HCT116 (cell line): ENCODE measurements at regions not wholly inside any gene's neighbourhood (a gene's known extent, or its start where the extent isn't known, plus 50 kb on each side); places are given as distances from the start of the nearest gene placed in this dataset.

ENCODE experiments used
- ATAC-seq: fragments of 200-7000 bp; cut with Tn5 transposase; 2 replicates; pipeline ENCODE4 v1.9.1; 2020; ENCODE audit warnings: mild to moderate bottlenecking, moderate library complexity
- BruUV-seq: library from RNA; stranded (reverse); fragments of 400-500 nt; replicated peaks from 2 replicates; lab custom pipeline; 2021; lab: Mats Ljungman, UMichigan
- CTCF ChIA-PET: fragments of 300-600 bp; sonication (Branson Sonifier 250); formaldehyde crosslinking; loops from one replicate; lab custom pipeline; 2021; ENCODE audit warnings: antibody characterized with exemption; lab: Charles Lee
- POLR2A ChIA-PET: fragments of 300-600, 350-600 bp; sonication (Branson Sonifier 250); formaldehyde crosslinking; loops from one replicate; lab custom pipeline; 2021; ENCODE audit warnings: antibody characterized with exemption; lab: Charles Lee
- RAD21 ChIA-PET, 2 experiments: fragments of 300-600 bp; sonication (Branson Sonifier 250); formaldehyde crosslinking; loops; one replicate each; lab custom pipeline; 2023; ENCODE audit warnings: low total read pairs in 2 of 2; ENCODE audit not compliant: uncharacterized antibody in 2 of 2, unreplicated experiment in 2 of 2, low non-redundant PET in 1 of 2; lab: Charles Lee
- DNase-seq: peaks from one replicate; pipeline ENCODE4 v3.0.0-alpha.2; 2010; ENCODE audit warnings: low read depth, low spot score
- H2AFZ ChIP-seq: fragments of 200-600 bp; shearing (Covaris generic), sonication (generic); 2 replicates; pipeline ENCODE4 v1.6.1; 2017; ENCODE audit warnings: low read depth, mixed run types, mixed read lengths, antibody characterized with exemption, low read length; ENCODE audit not compliant: poor library complexity, severe bottlenecking
- H3K27ac ChIP-seq: 2 replicates; pipeline ENCODE4 v1.5.1; 2012; ENCODE audit warnings: low read depth, low read length
- H3K27me3 ChIP-seq: fragments of 200-600 bp; sonication (generic); 2 replicates; pipeline ENCODE4 v1.6.1; 2016; ENCODE audit warnings: mixed run types, low read length, mixed read lengths; ENCODE audit not compliant: insufficient read depth
- H3K36me3 ChIP-seq, 2 experiments: fragments of 200-500 bp in 1 of 2; fragments of 200-600 bp in 1 of 2; sonication (Bioruptor generic) in 1 of 2; sonication (generic) in 1 of 2; 2 replicates each; pipeline versions ENCODE4 v1.5.1 to v1.6.1; 2014 to 2016; ENCODE audit warnings: low read length in 2 of 2, inconsistent platforms in 1 of 2, mixed read lengths in 1 of 2, mixed run types in 1 of 2; ENCODE audit not compliant: insufficient read depth in 2 of 2, control insufficient read depth in 1 of 2
- H3K4me1 ChIP-seq, 2 experiments: fragments of 200-600 bp in 1 of 2; sonication (generic) in 1 of 2; 2 replicates each; pipeline versions ENCODE4 v1.5.1 to v1.6.1; 2012 to 2017; ENCODE audit warnings: low read length in 2 of 2, inconsistent platforms in 1 of 2, mild to moderate bottlenecking in 1 of 2, mixed read lengths in 1 of 2, mixed run types in 1 of 2, moderate library complexity in 1 of 2; ENCODE audit not compliant: insufficient read depth in 2 of 2, control insufficient read depth in 1 of 2
- H3K4me2 ChIP-seq: fragments of 200-600 bp; sonication (generic); 2 replicates; pipeline ENCODE4 v1.6.1; 2017; ENCODE audit warnings: mixed run types, low read length, mixed read lengths
- H3K4me3 ChIP-seq, 2 experiments: fragments of 200-600 bp in 1 of 2; sonication (generic) in 1 of 2; replicated peaks in 1 of 2; 2 replicates each; pipeline ENCODE4 v1.5.1; 2011 to 2016; ENCODE audit warnings: low read length in 2 of 2, control low read depth in 1 of 2, low read depth in 1 of 2, mild to moderate bottlenecking in 1 of 2, mixed read lengths in 1 of 2, mixed run types in 1 of 2
- H3K79me2 ChIP-seq: fragments of 200-600 bp; sonication (generic); 2 replicates; pipeline ENCODE4 v1.6.1; 2017; ENCODE audit warnings: mild to moderate bottlenecking, mixed run types, low read length, moderate library complexity, mixed read lengths; ENCODE audit not compliant: insufficient read depth
- H3K9ac ChIP-seq: fragments of 200-600 bp; sonication (generic); 2 replicates; pipeline ENCODE4 v1.6.1; 2016; ENCODE audit warnings: low read length, mixed read lengths
- H3K9me2 ChIP-seq: fragments of 200-600 bp; sonication (generic), shearing (Covaris generic); 2 replicates; pipeline ENCODE4 v1.6.1; 2017; ENCODE audit warnings: mixed run types, mild to moderate bottlenecking, moderate library complexity; ENCODE audit not compliant: insufficient read depth
- H3K9me3 ChIP-seq, 2 experiments: fragments of 200-500 bp in 1 of 2; fragments of 200-600 bp in 1 of 2; sonication (Bioruptor generic) in 1 of 2; sonication (generic) in 1 of 2; 2 replicates each; pipeline ENCODE4 v1.6.1; 2014 to 2017; ENCODE audit warnings: low read length in 2 of 2, mixed read lengths in 2 of 2, inconsistent platforms in 1 of 2, low read depth in 1 of 2, mild to moderate bottlenecking in 1 of 2, mixed run types in 1 of 2, moderate library complexity in 1 of 2; ENCODE audit not compliant: control insufficient read depth in 1 of 2, insufficient read depth in 1 of 2
- H4K20me1 ChIP-seq: fragments of 200-600 bp; sonication (generic), shearing (Covaris generic); 2 replicates; pipeline ENCODE4 v1.6.1; 2017; ENCODE audit warnings: mixed run types, mild to moderate bottlenecking, moderate library complexity; ENCODE audit not compliant: insufficient read depth
- CEBPB ChIP-seq: IDR thresholded peaks from 2 replicates; pipeline ENCODE4 v1.6.1; 2012; ENCODE audit warnings: low read depth
- CTCF ChIP-seq, 3 experiments: fragments of 200-600 bp in 1 of 3; sonication (generic) in 1 of 3; IDR thresholded peaks in 2 of 3; conservative IDR thresholded peaks in 1 of 3; 2 replicates each; pipeline ENCODE4 v1.5.1; 2012 to 2017; ENCODE audit warnings: low read depth in 2 of 3, low read length in 2 of 3, antibody characterized with exemption in 1 of 3, borderline replicate concordance in 1 of 3, control low read depth in 1 of 3, mild to moderate bottlenecking in 1 of 3, mixed read lengths in 1 of 3, mixed run types in 1 of 3, moderate library complexity in 1 of 3; ENCODE audit not compliant: insufficient read depth in 1 of 3
- ELF1 ChIP-seq: IDR thresholded peaks from 2 replicates; pipeline ENCODE4 v1.6.1; 2012; ENCODE audit warnings: low read depth, borderline replicate concordance
- FOSL1 ChIP-seq: IDR thresholded peaks from 2 replicates; pipeline ENCODE4 v1.6.1; 2012; ENCODE audit warnings: low read depth
- RAD21 ChIP-seq: IDR thresholded peaks from 2 replicates; pipeline ENCODE4 v1.6.1; 2012; ENCODE audit warnings: low read depth, mild to moderate bottlenecking
- SIN3A ChIP-seq: IDR thresholded peaks from 2 replicates; pipeline ENCODE4 v1.6.1; 2012; ENCODE audit warnings: low read depth
- SRF ChIP-seq: IDR thresholded peaks from 2 replicates; pipeline ENCODE4 v1.6.1; 2012; ENCODE audit warnings: low read depth
- ZNF274 ChIP-seq: fragments of 200-500 bp; sonication (Bioruptor generic); IDR thresholded peaks from 2 replicates; pipeline ENCODE4 v1.6.1; 2014; ENCODE audit warnings: mild to moderate bottlenecking, low read depth, low read length, inconsistent platforms
- intact Hi-C: fragments of 100-400 bp; cut with micrococcal nuclease; formaldehyde crosslinking; loops from 2 replicates; pipeline ENCODE4 v1.10.0; 2022
- TF ChIP-seq, protein P1 (sequence below): IDR thresholded peaks from 2 replicates; pipeline ENCODE4 v1.6.1; 2012
- TF ChIP-seq, protein P2 (sequence below): IDR thresholded peaks from 2 replicates; pipeline ENCODE4 v1.6.1; 2012; ENCODE audit warnings: low read depth
- TF ChIP-seq, protein P3 (sequence below): IDR thresholded peaks from 2 replicates; pipeline ENCODE4 v1.6.1; 2012
- TF ChIP-seq, protein P4 (sequence below): IDR thresholded peaks from 2 replicates; pipeline ENCODE4 v1.6.1; 2011; ENCODE audit warnings: mild to moderate bottlenecking, low read length, moderate library complexity; ENCODE audit not compliant: insufficient replicate concordance; ENCODE audit errors: extremely low read depth

- TF ChIP-seq CTCF (IDR thresholded peaks at IDR 0.05 in 2 of 3, conservative IDR thresholded peaks at IDR 0.05 in 1 of 3; ENCODE audit: borderline replicate concordance in 1 of 3, insufficient read depth in 1 of 3, low read depth in 2 of 3, low read length in 2 of 3) (no peak), FOSL1 (no peak), ZNF274 (no peak), SRF (no peak), ELF1 (no peak)
- TF ChIP-seq, protein P1, sequence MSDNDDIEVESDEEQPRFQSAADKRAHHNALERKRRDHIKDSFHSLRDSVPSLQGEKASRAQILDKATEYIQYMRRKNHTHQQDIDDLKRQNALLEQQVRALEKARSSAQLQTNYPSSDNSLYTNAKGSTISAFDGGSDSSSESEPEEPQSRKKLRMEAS: no peak
- TF ChIP-seq, all 23 proteins: peak for 0
Observed at GRCh38 chr17:77476498-77476897, 335.7 kb downstream of the SEC14L1 start (continued).

GRCh38 chr17:77476931-77477805, 336.4 kb downstream of the SEC14L1 start:
- DNase-seq: no peak
- intact Hi-C loops: loop anchor here (5.0 kb wide), 1 partner anchor 390 kb away; no protein-coding TSS in a partner anchor
- no peak for ATAC-seq
- no peak for TF ChIP-seq CEBPB
- TF ChIP-seq, protein P2, sequence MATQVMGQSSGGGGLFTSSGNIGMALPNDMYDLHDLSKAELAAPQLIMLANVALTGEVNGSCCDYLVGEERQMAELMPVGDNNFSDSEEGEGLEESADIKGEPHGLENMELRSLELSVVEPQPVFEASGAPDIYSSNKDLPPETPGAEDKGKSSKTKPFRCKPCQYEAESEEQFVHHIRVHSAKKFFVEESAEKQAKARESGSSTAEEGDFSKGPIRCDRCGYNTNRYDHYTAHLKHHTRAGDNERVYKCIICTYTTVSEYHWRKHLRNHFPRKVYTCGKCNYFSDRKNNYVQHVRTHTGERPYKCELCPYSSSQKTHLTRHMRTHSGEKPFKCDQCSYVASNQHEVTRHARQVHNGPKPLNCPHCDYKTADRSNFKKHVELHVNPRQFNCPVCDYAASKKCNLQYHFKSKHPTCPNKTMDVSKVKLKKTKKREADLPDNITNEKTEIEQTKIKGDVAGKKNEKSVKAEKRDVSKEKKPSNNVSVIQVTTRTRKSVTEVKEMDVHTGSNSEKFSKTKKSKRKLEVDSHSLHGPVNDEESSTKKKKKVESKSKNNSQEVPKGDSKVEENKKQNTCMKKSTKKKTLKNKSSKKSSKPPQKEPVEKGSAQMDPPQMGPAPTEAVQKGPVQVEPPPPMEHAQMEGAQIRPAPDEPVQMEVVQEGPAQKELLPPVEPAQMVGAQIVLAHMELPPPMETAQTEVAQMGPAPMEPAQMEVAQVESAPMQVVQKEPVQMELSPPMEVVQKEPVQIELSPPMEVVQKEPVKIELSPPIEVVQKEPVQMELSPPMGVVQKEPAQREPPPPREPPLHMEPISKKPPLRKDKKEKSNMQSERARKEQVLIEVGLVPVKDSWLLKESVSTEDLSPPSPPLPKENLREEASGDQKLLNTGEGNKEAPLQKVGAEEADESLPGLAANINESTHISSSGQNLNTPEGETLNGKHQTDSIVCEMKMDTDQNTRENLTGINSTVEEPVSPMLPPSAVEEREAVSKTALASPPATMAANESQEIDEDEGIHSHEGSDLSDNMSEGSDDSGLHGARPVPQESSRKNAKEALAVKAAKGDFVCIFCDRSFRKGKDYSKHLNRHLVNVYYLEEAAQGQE: no peak
- TF ChIP-seq, protein P3, sequence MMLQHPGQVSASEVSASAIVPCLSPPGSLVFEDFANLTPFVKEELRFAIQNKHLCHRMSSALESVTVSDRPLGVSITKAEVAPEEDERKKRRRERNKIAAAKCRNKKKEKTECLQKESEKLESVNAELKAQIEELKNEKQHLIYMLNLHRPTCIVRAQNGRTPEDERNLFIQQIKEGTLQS: no peak
- TF ChIP-seq, protein P4, sequence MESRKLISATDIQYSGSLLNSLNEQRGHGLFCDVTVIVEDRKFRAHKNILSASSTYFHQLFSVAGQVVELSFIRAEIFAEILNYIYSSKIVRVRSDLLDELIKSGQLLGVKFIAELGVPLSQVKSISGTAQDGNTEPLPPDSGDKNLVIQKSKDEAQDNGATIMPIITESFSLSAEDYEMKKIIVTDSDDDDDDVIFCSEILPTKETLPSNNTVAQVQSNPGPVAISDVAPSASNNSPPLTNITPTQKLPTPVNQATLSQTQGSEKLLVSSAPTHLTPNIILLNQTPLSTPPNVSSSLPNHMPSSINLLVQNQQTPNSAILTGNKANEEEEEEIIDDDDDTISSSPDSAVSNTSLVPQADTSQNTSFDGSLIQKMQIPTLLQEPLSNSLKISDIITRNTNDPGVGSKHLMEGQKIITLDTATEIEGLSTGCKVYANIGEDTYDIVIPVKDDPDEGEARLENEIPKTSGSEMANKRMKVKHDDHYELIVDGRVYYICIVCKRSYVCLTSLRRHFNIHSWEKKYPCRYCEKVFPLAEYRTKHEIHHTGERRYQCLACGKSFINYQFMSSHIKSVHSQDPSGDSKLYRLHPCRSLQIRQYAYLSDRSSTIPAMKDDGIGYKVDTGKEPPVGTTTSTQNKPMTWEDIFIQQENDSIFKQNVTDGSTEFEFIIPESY: no peak
- TF ChIP-seq SIN3A: no peak
- no peak for TF ChIP-seq CTCF (IDR thresholded peaks at IDR 0.05 in 2 of 3, conservative IDR thresholded peaks at IDR 0.05 in 1 of 3; ENCODE audit: borderline replicate concordance in 1 of 3, insufficient read depth in 1 of 3, low read depth in 2 of 3, low read length in 2 of 3)
- TF ChIP-seq RAD21: no peak

More at GRCh38 chr17:77476931-77477805, 336.4 kb downstream of the SEC14L1 start:
- no peaks in the 10 kb centered on the region; the same call in 1 of the 2 replicates for H4K20me1 ChIP-seq
- H3K79me2 ChIP-seq: peaks cover 78% of the 10 kb centered on the region
- no peak overlapping the region for H3K4me3 ChIP-seq
- RAD21 ChIA-PET: no interaction called here
- H3K9me3 ChIP-seq: no peaks in the 10 kb centered on the region
- CTCF ChIA-PET: no interaction called here
- POLR2A ChIA-PET: no interaction called here
- H3K9ac ChIP-seq: no peak overlapping the region
- no TSS peak for BruUV-seq
- peaks cover 32 to 64% of the 10 kb centered on the region in 2 experiments for H3K4me1 ChIP-seq
- no peak overlapping the region for H3K27ac ChIP-seq
- H2AFZ ChIP-seq: no peak overlapping the region
- no peaks in the 10 kb centered on the region for H3K9me2 ChIP-seq
- H3K27me3 ChIP-seq: no peaks in the 10 kb centered on the region
- peak overlapping the region; percentile 4; the same call in 1 of the 2 replicates for H3K4me2 ChIP-seq
- H3K36me3 ChIP-seq: peaks cover under 1 to 1% of the 10 kb centered on the region in 2 experiments; a peak in 1 of 4 replicates
